GM21723 (cell line): ENCODE measurements at regions not wholly inside any gene's neighbourhood (a gene's known extent, or its start where the extent isn't known, plus 50 kb on each side); places are given as distances from the start of the nearest gene placed in this dataset.

Experiments used
- ATAC-seq: cut with Tn5 transposase; IDR thresholded peaks from one replicate; pipeline ENCODE4 v1.9.1; 2021; ENCODE audit warnings: mild to moderate bottlenecking, moderate library complexity; ENCODE audit not compliant: unreplicated experiment

- ATAC-seq = no peak
These were observed 468.2 kb downstream of the TDRD15 start for GRCh38 chr2:21591926-21592325.

- ATAC-seq = no peak
These were observed 475.6 kb downstream of the TDRD15 start for GRCh38 chr2:21599417-21599816.

GRCh38 chr2:21602789-21603188 lies 479.0 kb downstream of the TDRD15 start:
- ATAC-seq = no peak

DNA sequence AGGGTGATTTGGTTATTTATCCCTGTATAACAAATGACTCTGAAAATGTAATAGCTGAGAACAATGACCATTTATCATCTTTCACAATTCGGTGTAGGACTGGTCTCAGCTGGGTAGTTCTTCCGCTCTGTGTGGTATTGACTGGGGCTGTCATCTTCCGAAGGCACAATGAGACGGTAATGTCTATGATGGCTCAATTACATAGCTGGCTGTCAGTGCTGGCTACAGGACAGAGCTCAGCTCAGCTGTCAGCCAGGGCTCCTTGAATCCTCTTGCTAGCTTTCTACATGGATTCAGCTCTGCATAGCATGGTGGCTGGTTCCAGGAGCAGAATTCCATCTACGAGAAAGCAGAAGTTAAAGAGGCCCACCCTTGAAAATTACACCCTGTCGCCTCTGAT lies 483.8 kb downstream of the TDRD15 start:
- ATAC-seq = no peak

- ATAC-seq = no peak
These were observed 486.5 kb downstream of the TDRD15 start for GRCh38 chr2:21610304-21610703.

DNA sequence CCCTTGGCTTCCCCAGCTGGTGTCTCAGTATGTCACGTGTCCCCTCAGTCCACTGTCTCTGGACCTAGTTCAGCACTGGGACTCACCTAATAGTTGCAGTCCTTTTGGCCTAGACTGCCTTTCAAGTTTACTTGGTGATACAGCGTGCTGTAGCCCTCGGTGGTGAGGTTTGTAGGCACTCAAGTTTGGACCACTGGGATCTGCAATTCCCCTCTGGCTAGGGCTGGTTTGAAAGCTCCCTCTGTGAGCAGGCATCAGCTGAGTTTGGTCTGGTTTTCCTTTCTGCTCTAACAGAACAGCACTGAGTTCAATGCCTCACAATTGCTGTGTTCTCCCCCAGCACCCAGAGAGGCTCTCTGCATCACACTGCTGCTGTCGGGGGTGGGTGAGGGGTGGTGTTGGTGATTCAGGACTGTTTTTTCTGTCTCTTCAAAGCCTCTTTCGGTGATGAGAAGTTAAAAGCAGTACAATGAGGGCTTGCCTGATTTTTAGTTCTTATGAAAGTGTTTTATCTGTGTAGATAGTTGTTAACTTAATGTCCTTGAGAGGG lies 494.2 kb downstream of the TDRD15 start:
- no peak for ATAC-seq

DNA sequence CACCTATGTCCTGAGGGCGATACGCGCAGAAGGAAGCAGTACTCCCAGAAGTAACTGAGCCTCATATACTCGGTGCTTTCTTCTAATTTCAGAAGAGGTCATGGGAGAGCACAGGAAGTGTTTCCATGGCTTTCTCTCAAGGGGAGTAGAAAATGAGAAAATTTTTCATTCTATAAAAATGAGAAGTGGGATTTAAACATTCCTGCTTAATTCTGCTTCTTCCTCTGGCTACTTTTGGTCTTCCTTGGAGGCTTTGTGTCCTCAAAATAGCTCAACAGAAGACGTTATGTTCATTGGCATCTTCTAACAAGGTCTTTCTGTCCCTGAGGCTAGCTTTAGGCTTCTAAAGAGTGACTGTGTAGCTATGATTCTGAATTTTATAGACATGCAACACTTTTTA lies 497.0 kb downstream of the TDRD15 start:
- no peak for ATAC-seq

GRCh38 chr2:21627938-21628337 lies 504.2 kb downstream of the TDRD15 start:
- no peak for ATAC-seq

DNA sequence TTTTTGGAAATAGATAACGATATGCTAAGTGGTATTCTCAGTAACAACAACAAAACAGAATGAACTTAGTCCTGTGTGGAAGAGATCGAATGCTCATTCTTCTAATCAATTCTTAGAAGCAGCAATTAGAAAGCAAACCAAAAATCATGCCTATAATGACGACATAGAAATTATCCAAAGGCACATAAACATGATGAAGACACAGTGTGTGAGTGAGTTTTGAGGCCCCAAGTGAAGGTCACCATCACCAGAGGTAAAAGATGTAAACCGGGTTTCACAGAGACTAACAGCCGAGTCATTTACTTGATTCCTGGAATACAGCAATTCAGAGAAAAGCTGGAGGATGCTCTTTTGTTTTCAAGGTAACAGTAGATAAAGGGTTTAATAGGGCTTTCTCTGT lies 509.2 kb downstream of the TDRD15 start:
- no peak for ATAC-seq

DNA sequence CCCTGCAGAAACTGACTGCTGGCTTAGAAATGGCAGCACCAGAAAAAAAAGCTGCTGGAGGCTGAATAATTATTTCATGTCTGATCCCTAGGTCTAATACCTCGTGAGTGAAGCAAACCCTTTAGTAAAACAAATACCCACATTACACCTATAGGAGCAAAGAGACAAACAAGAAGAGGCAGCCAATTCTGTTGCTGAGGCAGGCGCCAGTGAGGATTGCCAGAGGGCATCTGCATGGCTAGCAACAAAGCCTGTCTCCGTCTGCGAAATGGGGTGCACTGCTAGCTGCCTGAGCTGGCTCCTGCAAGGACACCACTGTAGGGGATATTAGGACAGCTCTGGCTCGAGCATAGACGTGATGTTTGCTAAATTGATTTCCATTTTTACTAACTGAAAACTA lies 509.7 kb downstream of the TDRD15 start:
- ATAC-seq = no peak

DNA sequence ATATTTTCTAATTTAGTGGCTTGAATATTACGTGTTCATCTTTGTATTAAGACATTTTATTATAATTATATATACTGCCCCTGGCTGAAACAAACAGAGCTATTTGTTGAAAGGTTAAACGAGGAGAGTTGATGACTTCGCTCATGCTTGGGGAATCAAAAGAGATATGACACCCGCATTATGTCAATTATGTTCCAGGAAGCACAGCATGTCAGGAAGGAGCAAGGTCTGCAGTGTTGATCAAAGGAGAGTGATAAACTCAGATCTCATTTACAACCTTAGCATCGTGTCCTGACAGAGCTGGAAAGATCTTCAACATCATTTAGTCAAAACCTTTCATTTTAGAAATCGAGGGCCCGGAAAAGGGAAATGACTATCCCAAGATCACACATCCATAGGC lies 510.1 kb downstream of the TDRD15 start:
- no peak for ATAC-seq

DNA sequence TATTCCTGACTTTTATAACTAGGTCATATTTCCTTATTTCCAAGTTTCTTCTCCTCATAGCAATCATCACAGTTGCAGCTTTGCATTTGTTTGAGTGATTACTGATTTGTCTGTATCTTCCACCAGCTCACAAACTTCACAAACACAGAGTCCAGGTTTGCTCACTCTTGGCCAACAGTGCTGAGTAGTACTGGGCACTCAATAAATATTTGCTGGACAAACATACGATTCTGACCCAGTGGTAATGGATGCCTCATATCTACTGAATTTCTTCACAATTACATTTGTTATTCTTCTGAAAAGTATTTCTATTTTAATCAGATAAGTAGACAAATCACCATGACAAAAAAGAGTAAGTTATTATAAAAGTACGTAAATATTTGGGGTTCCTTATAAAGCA lies 516.3 kb downstream of the TDRD15 start:
- no peak for ATAC-seq

GRCh38 chr2:21642647-21643046 lies 518.9 kb downstream of the TDRD15 start:
- no peak for ATAC-seq

- no peak for ATAC-seq
These were observed 519.4 kb downstream of the TDRD15 start for GRCh38 chr2:21643180-21643579.

- no peak for ATAC-seq
These were observed 520.5 kb downstream of the TDRD15 start for GRCh38 chr2:21644266-21644665.

GRCh38 chr2:21646345-21646744 lies 522.6 kb downstream of the TDRD15 start:
- ATAC-seq = no peak

GRCh38 chr2:21650569-21650968 lies 526.8 kb downstream of the TDRD15 start:
- no peak for ATAC-seq

- no peak for ATAC-seq
These were observed 531.4 kb downstream of the TDRD15 start for GRCh38 chr2:21655136-21655535.

- ATAC-seq = no peak
These were observed 532.7 kb downstream of the TDRD15 start for GRCh38 chr2:21656330-21657075.

DNA sequence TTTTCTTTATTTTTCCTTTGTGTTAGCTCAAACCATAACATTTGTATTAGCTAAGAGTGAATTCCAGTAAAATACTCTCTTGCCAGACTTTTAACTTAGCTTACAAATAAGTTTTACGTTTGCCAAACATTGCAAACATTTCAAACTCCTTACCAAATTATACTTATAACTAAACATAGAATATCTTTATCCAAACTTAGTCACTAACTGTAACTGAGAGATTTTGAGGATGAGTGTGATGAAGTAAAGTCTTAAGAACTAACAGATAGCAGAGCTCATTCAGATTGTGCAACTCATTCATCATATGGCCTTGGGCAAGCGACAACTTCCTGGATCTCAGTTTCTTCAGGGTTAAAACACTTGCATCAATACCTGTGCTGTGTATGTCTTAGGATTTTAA lies 533.7 kb downstream of the TDRD15 start:
- no peak for ATAC-seq

GRCh38 chr2:21658269-21658668 lies 534.5 kb downstream of the TDRD15 start:
- ATAC-seq = no peak

- no peak for ATAC-seq
These were observed 535.2 kb downstream of the TDRD15 start for GRCh38 chr2:21658907-21659477.

DNA sequence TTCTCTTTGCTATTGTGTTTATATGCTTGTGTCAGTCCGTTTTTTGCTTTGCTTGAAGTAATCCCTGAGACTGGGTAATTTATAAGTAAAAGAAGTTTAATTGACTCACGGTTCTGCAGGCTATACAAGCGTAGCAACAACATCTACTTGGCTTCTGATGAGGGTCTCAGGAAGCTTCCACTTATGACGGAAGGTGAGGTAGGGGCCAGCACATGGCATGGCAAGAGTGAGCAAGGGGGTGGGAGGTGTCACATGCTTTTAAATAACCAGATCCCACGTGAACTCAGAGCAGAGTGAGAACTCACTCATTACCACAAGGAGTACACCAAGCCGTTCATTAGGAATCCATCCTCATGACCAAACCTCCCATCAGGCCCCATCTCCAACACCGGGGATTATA lies 540.3 kb downstream of the TDRD15 start:
- no peak for ATAC-seq
